HCT116 (cell line): ENCODE measurements at regions not wholly inside any gene's neighbourhood (a gene's known extent, or its start where the extent isn't known, plus 50 kb on each side); places are given as distances from the start of the nearest gene placed in this dataset.

Source experiments
- CBX3 ChIP-seq: IDR thresholded peaks from 2 replicates; pipeline ENCODE4 v1.6.1; 2012; ENCODE audit warnings: low read depth
- CEBPB ChIP-seq: IDR thresholded peaks from 2 replicates; pipeline ENCODE4 v1.6.1; 2012; ENCODE audit warnings: low read depth
- CTCF ChIP-seq, 3 experiments: fragments of 200-600 bp in 1 of 3; sonication (generic) in 1 of 3; IDR thresholded peaks in 2 of 3; conservative IDR thresholded peaks in 1 of 3; 2 replicates each; pipeline ENCODE4 v1.5.1; 2012 to 2017; ENCODE audit warnings: low read depth in 2 of 3, low read length in 2 of 3, antibody characterized with exemption in 1 of 3, borderline replicate concordance in 1 of 3, control low read depth in 1 of 3, mild to moderate bottlenecking in 1 of 3, mixed read lengths in 1 of 3, mixed run types in 1 of 3, moderate library complexity in 1 of 3; ENCODE audit not compliant: insufficient read depth in 1 of 3
- EZH2 ChIP-seq: fragments of 200-600 bp; sonication (generic); IDR thresholded peaks from 2 replicates; pipeline ENCODE4 v1.6.1; 2017; ENCODE audit warnings: antibody characterized with exemption, mixed run types
- MAX ChIP-seq: IDR thresholded peaks from 2 replicates; pipeline ENCODE4 v1.6.1; 2012
- POLR2A ChIP-seq: IDR thresholded peaks from 2 replicates; pipeline ENCODE4 v1.7.0; 2011; ENCODE audit warnings: borderline replicate concordance; ENCODE audit not compliant: insufficient read depth, insufficient read length; ENCODE audit errors: extremely low read depth
- POLR2AphosphoS5 ChIP-seq: IDR thresholded peaks from 2 replicates; pipeline ENCODE4 v1.6.1; 2011; ENCODE audit warnings: mild to moderate bottlenecking, low read depth, low read length, moderate library complexity
- REST ChIP-seq: IDR thresholded peaks from 2 replicates; pipeline ENCODE4 v1.6.1; 2012; ENCODE audit warnings: low read depth
- YY1 ChIP-seq: IDR thresholded peaks from 2 replicates; pipeline ENCODE4 v1.6.1; 2011; ENCODE audit warnings: low read length, low read depth, moderate library complexity, mild to moderate bottlenecking; ENCODE audit not compliant: insufficient replicate concordance; ENCODE audit errors: extremely low read depth

- TF ChIP-seq EZH2 (no peak), REST (no peak), CTCF (IDR thresholded peaks at IDR 0.05 in 2 of 3, conservative IDR thresholded peaks at IDR 0.05 in 1 of 3; ENCODE audit: borderline replicate concordance in 1 of 3, insufficient read depth in 1 of 3, low read depth in 2 of 3, low read length in 2 of 3) (no peak), YY1 (no peak), MAX (no peak), CEBPB (no peak), POLR2A (no peak), CBX3 (no peak), POLR2AphosphoS5 (no peak)
Observed at GRCh38 chr3:86225461-86225860, 765.5 kb downstream of the VGLL3 start.
